ENCODE measurements at regions not wholly inside any gene's neighbourhood (a gene's known extent, or its start where the extent isn't known, plus 50 kb on each side); places are given as distances from the start of the nearest gene placed in this dataset.

DNA sequence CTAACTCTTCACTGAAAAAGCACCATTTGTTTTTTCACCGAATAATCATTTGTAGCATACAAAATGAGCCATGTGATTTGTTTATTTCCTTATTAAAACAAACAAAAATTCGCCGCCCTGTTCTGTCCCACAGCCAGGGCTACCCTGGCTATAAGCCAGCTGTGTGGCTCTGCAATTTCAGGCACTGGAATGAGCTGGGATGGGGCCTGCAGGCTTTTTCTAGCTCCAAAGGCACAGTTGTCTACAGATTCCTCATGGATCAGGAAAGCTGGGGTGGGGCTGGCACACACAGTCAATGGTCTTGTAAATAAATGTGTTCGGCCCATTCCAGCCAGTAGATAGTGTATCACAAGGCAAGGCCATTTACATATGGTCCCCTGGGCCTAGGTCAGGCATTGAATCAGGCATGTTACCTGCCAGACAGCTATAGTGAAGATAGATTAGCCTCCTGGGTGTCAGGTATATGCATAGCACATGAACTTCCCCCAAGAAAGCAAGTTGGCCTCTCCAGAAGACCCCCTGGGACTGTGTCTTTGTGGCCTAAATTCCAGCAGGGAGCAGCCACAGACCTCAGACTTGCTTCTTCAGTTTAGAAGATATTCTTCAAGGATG is 608.9 kb downstream of the MAFB start:
- TF ChIP-seq, protein P1, sequence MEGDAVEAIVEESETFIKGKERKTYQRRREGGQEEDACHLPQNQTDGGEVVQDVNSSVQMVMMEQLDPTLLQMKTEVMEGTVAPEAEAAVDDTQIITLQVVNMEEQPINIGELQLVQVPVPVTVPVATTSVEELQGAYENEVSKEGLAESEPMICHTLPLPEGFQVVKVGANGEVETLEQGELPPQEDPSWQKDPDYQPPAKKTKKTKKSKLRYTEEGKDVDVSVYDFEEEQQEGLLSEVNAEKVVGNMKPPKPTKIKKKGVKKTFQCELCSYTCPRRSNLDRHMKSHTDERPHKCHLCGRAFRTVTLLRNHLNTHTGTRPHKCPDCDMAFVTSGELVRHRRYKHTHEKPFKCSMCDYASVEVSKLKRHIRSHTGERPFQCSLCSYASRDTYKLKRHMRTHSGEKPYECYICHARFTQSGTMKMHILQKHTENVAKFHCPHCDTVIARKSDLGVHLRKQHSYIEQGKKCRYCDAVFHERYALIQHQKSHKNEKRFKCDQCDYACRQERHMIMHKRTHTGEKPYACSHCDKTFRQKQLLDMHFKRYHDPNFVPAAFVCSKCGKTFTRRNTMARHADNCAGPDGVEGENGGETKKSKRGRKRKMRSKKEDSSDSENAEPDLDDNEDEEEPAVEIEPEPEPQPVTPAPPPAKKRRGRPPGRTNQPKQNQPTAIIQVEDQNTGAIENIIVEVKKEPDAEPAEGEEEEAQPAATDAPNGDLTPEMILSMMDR (IDR thresholded peaks at IDR 0.05) = no peak
- no peak for TF ChIP-seq POLR2A (IDR thresholded peaks at IDR 0.05)

Data from ovary (tissue), 3 donors.